ENCODE measurements at regions not wholly inside any gene's neighbourhood (a gene's known extent, or its start where the extent isn't known, plus 50 kb on each side); places are given as distances from the start of the nearest gene placed in this dataset.
"Not testable (repeated sequence)": the region's sequence is repeated elsewhere in the genome, so short reads cannot be mapped to it uniquely, and the experiment has no call there.

DNA sequence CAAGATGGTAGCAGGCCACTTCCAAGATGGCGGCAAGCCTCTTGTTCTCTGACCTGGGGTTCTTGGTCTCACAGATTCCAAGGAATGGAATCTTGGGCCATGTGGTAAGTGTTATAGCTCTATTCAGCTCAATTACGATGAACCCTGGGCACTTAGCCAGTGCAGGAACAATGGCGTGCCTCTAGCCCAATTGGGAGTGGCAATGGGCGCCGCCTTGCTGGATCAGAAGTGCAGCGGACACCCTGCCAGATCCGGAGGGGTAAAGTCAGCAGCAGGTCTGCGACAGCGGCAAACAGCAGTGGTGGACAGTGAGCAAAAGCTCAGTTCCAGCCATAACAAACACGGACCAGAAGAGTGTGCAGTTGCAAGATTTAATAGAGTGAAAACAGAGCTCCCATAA lies 263.2 kb upstream of the SEMA3C start:
- DNase-seq (ENCODE audit: low read depth), result not testable (repeated sequence)

DNA sequence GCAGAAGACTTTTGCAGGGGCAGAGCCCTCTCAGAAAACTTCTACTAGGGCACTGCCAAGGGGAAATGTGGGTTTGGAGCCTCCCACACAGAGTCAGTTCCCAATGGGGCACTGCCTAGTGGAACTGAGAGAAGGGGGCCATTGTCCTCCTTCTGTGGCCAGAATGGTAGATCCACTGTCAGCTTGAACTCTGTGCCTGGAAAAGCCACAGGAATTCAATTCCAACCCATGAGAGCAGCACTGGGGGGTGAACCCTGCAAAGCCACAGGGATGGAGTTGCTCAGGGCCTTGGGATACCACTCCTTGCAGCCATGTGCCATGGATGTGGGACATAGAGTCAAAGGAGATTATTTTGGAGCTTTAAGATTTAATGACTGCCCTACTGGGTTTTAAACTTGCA lies 262.2 kb upstream of the SEMA3C start:
- no peak for DNase-seq (ENCODE audit: low read depth)

DNA sequence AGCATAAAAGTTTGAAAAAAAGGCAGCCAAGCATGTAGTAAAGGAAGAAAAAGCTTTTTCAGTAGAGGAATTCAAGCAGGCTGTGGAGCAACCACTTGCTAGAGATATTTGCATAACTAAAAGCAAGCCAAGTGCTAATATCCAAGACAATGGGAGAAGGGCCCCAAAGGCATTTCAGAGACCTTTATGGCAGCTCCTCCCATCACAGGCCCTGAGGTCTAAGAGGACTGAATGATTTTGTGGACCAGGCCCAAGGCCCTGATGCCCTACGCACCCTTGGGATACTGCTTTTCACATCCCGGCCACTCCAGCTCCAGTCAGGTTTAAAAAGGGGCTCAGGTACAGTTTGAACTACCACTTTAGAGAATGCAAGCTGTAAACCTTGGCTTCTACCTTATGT lies 261.7 kb upstream of the SEMA3C start:
- no peak for DNase-seq (ENCODE audit: low read depth)

DNA sequence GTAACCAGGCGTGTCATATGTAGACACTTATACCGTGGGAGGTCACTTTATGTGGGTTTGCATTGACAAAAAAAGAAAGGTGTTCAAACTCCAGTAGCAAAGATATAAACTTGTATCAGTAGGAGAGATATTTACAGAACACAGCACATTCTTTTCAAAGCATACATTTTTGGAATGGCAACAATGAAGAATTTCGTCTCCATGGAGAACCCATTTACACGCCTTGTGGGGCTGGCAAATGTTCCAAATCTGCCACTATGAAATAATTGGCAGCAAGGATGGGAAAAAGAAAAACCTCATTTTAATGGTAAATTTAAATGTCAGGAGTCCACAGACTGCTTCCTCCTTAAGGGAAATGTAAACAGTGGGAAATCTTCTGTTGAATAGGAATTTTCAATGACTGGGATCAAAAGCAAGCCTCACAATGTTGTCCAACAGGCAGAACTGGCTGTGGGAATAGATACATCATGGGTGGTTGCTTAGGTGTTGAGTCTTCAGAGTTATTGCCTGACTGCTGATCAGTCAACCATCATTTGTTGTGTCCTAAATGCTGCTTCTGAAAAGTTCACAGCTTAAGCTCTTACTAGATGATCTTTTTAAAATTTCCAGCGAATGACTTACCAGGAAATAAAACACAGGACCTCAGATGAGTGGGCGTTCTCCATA lies 256.6 kb upstream of the SEMA3C start:
- DNase-seq (ENCODE audit: low read depth), result no peak

DNA sequence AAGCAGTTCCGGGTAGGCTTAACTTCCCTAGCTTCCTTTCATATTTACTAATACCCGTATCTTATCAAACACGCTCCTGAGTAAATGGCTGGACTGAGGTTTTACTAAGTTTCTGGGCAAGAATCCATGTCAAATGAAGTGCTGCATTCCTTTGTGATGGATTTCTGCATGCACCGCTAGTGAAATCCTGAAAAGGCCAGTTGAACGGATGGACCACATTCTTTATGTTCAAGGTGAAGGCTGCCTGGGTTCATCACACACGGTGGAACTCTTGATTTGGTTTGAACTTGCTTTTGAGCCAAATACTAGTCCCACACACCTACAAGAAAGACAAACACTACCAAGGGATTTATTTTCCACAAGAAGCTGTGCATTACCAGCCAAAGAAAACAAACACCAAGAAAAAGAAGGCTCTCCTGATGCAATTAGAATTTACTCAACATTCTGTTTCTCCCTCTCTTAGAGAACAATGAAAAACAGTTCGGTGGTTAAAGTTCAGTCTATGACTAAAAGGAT lies 255.0 kb upstream of the SEMA3C start:
- peak; percentile 55 for DNase-seq (ENCODE audit: low read depth)

DNA sequence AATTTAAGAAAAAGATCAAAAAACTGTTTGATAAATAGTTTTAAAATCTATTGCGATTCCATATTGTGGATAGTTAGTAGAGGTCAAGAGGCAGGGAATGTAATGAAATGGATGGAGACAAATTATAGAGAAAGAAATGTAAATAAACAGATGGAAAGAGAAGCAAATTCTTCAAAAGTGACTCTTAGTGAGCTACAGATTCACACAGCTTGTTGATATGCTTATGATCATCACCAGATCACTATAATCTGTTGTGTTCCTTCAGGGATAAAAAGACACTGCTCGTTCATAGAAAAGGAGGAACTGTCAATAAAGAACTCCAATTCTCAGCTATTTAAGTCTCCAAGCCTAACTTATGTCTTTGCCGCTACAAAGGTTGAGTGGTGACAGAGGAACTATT lies 251.4 kb upstream of the SEMA3C start:
- DNase-seq (ENCODE audit: low read depth), result no peak

DNA sequence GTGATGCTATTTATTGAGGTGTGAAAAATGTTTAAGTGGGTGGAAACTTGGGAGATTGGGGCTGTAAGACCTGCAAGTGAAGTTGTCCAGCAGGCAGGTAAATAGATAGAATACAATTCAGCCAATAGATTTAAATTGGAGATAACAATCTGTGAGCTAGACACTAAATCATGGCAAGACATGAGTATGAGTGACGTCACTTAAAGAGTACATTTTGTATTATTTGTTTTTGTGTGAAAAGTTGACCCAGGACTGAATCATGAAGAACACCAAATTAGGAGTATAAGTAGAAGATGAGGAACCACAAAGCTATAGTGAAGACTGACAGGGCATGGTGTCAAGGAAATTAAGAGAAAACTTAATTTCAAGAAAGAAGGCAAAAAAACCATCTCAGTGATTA lies 249.1 kb upstream of the SEMA3C start:
- DNase-seq (ENCODE audit: low read depth), result no peak

DNA sequence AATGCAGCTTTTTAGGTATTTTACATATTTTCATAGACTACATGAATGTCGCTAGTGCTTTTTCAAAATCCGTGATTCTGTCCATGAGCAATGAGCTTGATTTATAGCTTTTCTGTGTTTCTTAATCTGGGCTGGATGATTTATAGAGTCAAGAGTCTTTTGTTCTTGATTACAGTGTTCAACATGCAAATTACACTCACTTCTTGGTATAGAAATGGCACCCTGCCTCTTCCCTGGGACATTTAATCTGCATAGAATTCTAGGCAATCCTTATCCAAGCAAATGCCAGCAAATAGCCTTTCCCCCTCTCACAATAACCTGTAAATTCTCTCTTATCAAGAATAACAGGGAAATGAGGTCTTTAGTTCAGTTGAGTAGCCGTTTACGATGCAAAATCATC lies 246.2 kb upstream of the SEMA3C start:
- no peak for DNase-seq (ENCODE audit: low read depth)

DNA sequence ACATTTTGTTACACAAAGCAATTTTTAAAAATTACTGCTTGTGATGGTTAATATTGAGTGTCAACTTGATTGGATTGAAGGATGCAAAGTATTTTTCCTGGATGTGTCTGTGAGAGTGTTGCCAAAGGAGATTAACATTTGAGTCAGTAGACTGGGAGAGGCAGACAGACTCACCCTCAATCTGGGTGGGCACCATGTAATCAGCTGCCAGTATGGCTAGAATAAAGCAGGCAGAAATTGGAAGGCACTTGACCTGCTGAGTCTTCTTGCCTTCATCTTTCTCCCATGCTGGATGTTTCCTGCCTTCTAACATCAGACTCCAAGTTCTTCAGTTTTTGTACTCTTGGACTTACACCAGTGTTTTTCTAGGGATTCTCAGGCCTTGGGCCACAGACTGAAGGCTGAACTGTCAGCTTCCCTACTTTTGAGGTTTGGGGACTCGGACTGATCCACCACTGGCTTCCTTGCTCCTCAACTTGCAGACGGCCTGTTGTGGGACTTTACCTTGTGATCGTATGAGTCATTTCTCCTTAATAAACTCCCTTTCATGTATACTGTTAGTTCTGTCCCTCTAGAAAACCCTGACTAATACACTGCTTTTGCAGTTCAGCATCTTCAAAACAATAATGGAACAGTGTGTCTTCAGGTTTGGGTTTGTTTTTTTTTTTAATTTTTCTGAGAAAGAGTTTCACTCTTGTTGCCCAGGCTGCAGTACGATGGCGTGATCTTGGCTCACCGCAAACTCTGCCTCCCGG lies 244.1 kb upstream of the SEMA3C start:
- no peak for DNase-seq (ENCODE audit: low read depth)

DNA sequence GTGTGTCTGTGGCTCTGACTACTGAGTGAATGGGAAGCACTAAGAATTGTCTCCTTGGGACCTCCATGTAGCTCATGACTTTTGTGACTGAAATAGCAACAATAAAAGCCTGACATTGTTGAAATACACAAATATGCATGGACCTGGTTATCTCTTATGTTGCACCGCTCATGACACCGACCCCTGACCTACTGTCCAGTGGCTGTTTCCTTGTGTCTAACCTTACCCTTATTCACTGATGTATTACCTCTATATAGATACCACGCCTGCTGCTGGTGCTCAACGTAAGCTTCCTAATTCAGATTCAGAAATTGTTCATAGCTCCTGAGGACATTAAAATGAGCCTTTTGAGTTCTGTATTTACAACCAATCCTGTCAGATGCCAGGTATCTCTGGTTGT lies 243.4 kb upstream of the SEMA3C start:
- no peak for DNase-seq (ENCODE audit: low read depth)

DNA sequence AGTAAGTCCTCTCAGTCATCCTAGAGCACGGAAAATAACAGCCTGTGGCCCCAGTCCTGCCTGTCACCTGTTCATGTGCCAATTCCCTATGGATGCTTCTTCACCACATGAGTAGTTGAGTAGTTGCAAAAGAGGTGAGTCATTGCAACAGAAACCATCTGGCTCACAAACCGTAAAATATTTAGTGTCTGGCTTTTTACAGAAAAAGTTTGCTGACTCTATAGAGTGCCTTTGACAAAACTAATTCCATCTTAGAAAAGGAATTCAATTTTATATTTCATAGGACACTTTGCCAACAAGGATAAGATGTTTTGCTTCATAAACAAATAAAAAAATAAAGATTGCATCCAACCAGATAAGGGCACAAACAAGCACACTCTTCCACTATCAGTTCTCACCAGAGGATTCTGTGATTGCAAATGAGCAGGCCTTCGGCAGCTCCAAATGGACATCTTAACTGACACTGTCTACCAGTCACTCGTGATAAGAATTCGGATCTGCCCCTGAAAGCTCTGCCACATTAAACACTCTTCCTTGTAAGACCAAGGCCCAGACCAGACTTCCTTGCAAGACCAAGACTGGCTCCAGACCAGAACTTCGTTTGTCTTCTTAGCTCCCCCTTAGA lies 242.7 kb upstream of the SEMA3C start:
- DNase-seq (ENCODE audit: low read depth), result peak; percentile 87

DNA sequence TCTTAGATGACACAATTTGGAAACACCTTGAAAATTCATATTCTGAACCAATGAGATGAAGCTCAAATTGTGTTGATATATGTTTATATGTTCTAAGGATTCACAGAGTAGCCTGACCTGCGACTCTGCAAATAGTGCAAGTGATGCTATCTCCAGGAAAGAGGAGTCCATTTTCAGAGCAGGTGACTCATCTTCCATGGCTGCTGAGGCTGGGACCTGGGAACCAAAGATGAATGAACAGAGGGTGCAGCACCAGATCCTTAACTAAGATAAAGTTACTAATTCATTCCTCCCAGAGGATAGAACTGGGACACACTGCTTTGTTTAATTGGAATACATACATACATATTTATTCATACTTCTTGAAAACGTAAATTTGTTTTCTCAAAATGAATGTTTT lies 240.6 kb upstream of the SEMA3C start:
- peak; percentile 60 for DNase-seq (ENCODE audit: low read depth)

DNA sequence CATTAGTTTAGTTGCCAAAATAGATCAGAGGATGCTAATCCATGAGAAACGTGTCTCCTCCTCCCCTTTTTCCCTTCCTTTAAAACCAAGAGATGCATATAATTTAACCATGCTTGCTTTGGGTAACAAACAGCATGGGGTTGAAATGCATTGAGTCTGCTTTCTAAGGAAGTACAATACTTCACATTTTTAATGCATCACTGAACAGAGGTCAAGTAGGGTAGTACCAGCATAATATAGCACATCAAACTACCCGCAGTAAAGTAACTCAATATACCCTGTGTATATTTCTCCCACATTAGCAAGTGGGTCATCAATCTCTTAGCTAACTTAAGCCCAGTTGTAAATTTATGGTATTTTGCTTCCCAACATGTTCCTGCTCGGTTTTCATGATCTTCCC lies 239.3 kb upstream of the SEMA3C start:
- DNase-seq (ENCODE audit: low read depth), result no peak

DNA sequence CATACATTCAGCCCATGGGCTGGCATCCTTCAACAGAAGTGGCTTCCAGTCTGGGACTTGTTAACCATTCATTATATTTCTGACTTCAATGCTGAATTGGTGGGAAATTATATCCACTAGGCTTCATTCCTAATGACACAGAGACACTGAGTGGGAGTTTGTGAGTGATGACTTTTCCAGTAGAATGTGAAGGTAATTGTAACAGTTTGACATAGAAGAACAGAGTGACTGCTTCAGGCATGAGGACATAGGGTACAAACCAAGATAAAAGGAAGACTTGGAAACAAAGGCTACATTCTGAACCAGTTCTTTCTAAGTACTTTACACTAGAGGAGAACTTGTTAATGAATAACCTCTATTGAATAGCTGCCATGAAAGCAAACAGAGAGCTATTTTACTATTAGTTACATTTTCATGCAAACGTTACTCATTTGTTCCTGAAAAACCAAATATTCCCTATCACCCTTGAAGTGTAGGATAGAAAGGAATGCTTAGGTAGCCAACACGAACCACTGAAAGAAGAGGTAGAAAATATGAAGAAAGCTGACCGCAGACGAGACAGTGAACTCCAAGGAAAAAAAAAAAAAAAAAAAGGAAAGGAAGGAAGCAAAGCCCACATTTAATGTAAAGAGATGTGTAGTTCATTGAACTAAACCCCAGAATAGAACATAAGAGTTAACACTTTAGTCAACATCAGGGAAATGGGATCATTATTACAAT lies 237.0 kb upstream of the SEMA3C start:
- DNase-seq (ENCODE audit: low read depth), result no peak

DNA sequence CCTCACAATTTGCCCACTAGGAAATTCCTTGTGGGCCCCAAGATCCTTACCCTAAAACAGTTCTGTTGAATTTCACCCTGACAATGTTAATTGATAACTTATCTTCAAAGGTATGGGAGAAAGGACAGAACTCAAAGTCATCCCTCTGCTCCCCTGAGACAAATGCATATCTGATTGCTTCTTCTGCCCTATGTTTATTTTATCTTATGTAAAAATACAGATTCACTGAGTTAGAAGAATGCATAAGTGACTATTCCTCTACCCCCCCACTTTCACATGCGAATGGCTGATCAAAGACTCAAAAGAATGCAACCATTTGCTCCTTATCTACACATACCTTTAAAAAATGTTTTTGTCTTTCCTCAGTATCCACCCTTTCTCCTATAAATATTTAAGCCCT lies 235.7 kb upstream of the SEMA3C start:
- no peak for DNase-seq (ENCODE audit: low read depth)

DNA sequence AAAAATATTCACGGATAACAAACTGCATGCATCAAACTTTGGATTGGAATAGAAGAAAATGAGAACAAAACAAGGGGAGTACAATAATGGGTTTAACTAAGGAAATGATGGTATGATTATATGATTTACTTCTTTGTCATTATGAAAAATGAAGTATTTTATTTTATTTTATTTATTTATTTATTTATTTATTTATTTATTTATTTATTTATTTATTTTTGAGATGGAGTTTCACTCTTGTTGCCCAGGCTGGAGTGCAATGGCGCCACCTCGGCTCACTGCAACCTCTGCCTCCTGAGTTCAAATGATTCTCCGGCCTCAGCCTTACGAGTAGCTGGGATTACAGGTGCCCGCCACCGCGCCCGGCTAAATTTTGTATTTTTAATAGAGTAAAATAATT lies 234.1 kb upstream of the SEMA3C start:
- not testable (repeated sequence) for DNase-seq (ENCODE audit: low read depth)

DNA sequence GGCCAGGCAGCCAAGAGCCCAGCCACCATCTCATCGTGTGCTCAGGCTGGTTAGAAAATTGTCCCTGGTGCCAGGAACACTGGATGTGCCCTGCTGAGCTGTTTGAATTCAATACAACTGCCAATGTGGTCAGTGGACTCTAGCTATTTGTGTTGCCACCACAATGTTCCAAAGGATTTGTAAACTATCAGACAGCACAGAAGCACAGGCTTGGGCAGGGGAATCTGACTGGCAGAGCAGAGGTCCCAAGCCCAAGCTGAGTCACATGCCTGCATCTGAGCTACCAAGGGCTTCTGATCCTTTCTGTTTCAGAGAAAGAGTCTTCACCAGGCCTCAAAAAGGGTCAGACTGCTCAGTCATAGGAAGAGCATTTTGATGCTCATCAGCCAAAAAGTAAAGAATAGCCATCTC lies 232.1 kb upstream of the SEMA3C start:
- DNase-seq (ENCODE audit: low read depth), result no peak

DNA sequence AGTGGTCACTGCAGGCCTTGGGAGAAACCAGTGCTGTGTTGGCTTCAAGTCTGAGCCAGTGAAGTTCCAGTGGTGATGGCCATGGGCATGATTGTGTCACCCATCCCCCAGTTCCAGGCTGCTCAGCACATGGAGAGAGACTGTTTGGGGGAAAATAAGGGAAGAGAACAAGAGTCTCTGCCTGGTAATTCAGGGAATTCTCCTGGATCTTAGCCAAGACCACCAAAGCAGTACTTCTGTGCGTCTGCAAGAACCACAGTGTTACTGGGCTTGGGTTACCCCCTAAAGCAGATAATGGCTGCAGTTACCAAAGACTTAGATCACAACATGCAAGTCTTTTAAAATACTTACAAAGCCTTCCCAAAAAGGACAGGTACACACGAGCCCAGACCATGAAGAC lies 225.0 kb upstream of the SEMA3C start:
- no peak for DNase-seq (ENCODE audit: low read depth)

DNA sequence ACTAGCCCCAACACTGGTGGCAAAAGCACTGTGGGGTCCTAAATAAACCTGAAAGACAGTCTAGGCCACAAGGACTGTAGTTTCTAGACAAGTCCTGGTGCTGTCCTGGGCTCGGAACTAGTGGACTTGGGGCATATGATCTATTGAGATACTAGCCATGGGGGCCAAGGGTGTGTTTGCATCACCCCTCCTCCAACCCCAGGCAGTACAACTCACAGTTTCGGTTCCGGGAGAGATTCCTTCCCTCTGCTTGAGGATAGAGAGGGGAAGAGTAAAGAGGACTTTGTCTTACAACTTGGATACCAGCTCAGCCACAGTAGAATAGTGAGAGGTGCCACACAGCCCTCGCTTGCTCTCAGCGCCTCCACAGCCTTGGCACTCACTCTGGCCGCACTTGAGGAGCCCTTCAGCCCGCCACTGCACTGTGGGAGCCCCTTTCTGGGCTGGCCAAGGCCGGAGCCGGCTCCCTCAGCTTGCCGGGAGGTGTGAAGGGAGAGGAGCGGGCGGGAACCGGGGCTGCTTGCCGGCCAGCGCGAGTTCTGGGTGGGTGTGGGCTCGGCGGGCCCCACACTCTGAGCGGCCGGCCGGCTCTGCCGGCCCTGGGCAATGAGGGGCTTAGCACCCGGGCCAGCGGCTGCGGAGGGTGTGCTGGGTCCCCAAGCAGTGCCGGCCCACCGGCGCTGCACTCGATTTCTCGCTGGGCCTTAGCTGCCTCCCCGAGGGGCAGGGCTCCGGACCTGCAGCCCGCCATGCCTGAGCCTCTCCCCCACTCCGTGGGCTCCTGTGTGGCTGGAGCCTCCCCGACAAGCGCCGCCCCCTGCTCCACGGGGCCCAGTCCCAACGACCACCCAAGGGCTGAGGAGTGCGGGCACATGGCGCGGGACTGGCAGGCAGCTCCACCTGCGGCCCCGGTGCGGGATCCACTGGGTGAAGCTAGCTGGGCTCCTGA lies 222.7 kb upstream of the SEMA3C start:
- DNase-seq (ENCODE audit: low read depth), result not testable (repeated sequence)

DNA sequence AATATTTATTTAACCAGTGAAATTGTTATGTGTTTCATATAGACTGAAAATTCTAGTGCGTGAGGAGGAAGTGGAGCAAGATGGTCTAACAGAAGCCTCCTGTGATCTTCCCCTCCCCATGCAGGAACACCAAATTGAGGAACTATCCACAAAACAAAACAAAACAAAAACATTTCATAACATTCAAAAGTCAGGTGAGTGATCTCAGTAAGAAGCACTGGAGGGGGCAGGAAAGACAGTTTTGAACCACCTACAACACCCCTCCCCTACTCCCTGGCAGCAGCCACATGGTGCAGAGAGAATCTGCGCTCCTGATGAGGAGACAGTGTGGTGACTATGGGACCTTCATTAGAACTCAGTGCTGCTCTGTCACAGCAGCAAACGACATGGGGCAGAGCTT lies 221.9 kb upstream of the SEMA3C start:
- no peak for DNase-seq (ENCODE audit: low read depth)

DNA sequence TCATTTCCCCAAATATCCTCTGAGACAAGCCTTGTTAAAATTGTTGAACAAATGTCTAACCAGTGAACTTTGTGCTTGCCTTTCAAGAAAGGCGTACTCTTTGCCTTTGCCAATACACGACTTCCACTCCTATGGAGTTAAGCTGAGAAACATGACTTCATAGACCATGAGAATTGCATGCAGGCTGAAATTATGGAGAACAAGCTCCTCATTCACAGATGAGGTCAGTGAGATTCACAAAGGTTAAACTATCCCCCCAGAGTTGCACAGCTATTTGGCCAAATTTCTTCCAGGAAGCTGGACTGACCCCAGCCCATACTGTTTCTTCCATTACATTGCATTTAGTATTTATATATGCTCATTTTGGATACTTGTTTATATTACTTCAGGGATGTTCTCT lies 221.4 kb upstream of the SEMA3C start:
- no peak for DNase-seq (ENCODE audit: low read depth)
